ENCODE measurements at regions not wholly inside any gene's neighbourhood (a gene's known extent, or its start where the extent isn't known, plus 50 kb on each side); places are given as distances from the start of the nearest gene placed in this dataset.

GRCh38 chr10:27451054-27451453 is 53.0 kb upstream of the RAB18 start:
- WGBS, result 90% methylated on average over 6 of the region's 6 CpGs
- Histone ChIP-seq H3K4me1 (ENCODE audit: control insufficient read depth in 4 of 4, insufficient read depth in 4 of 4, low read length in 3 of 4) (no peaks in the 10 kb centered on the region), H3K9me3 (ENCODE audit: control insufficient read depth in 4 of 4, low read length in 3 of 4) (no peaks in the 10 kb centered on the region), H3K9ac (ENCODE audit: low read depth in 1 of 2, low read length in 2 of 2) (no peak overlapping the region), H3K4me3 (ENCODE audit: low read depth in 1 of 3, low read length in 3 of 3) (no peak overlapping the region), H3K27me3 (ENCODE audit: control insufficient read depth in 4 of 4, insufficient read depth in 4 of 4, low read length in 3 of 4) (no peaks in the 10 kb centered on the region), H3K36me3 (ENCODE audit: control insufficient read depth in 4 of 4, insufficient read depth in 3 of 4, low read depth in 1 of 4, low read length in 3 of 4) (no peaks in the 10 kb centered on the region), H3K27ac (ENCODE audit: low read depth in 1 of 2, low read length in 2 of 2) (no peak overlapping the region)
- TF ChIP-seq FOXA1 (IDR thresholded peaks at IDR 0.05) (no peak), TAF1 (conservative IDR thresholded peaks at IDR 0.05) (no peak), EGR1 (IDR thresholded peaks at IDR 0.05; ENCODE audit: low read depth in 2 of 2) (no peak), HNF4G (IDR thresholded peaks at IDR 0.05) (no peak), ATF3 (IDR thresholded peaks at IDR 0.05) (no peak), HNF4A (conservative IDR thresholded peaks at IDR 0.05) (no peak), SP1 (IDR thresholded peaks at IDR 0.05) (no peak), CTCF (IDR thresholded peaks at IDR 0.05; ENCODE audit: low read depth, low read length, missing input control) (no peak), FOXA2 (IDR thresholded peaks at IDR 0.05) (no peak), JUND (IDR thresholded peaks at IDR 0.05) (no peak), RAD21 (IDR thresholded peaks at IDR 0.05) (no peak), NR2F2 (IDR thresholded peaks at IDR 0.05) (no peak)
- TF ChIP-seq, protein P1, sequence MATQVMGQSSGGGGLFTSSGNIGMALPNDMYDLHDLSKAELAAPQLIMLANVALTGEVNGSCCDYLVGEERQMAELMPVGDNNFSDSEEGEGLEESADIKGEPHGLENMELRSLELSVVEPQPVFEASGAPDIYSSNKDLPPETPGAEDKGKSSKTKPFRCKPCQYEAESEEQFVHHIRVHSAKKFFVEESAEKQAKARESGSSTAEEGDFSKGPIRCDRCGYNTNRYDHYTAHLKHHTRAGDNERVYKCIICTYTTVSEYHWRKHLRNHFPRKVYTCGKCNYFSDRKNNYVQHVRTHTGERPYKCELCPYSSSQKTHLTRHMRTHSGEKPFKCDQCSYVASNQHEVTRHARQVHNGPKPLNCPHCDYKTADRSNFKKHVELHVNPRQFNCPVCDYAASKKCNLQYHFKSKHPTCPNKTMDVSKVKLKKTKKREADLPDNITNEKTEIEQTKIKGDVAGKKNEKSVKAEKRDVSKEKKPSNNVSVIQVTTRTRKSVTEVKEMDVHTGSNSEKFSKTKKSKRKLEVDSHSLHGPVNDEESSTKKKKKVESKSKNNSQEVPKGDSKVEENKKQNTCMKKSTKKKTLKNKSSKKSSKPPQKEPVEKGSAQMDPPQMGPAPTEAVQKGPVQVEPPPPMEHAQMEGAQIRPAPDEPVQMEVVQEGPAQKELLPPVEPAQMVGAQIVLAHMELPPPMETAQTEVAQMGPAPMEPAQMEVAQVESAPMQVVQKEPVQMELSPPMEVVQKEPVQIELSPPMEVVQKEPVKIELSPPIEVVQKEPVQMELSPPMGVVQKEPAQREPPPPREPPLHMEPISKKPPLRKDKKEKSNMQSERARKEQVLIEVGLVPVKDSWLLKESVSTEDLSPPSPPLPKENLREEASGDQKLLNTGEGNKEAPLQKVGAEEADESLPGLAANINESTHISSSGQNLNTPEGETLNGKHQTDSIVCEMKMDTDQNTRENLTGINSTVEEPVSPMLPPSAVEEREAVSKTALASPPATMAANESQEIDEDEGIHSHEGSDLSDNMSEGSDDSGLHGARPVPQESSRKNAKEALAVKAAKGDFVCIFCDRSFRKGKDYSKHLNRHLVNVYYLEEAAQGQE (IDR thresholded peaks at IDR 0.05), result no peak
- TF ChIP-seq, protein P2, sequence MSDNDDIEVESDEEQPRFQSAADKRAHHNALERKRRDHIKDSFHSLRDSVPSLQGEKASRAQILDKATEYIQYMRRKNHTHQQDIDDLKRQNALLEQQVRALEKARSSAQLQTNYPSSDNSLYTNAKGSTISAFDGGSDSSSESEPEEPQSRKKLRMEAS (IDR thresholded peaks at IDR 0.05), result no peak
- TF ChIP-seq, protein P3, sequence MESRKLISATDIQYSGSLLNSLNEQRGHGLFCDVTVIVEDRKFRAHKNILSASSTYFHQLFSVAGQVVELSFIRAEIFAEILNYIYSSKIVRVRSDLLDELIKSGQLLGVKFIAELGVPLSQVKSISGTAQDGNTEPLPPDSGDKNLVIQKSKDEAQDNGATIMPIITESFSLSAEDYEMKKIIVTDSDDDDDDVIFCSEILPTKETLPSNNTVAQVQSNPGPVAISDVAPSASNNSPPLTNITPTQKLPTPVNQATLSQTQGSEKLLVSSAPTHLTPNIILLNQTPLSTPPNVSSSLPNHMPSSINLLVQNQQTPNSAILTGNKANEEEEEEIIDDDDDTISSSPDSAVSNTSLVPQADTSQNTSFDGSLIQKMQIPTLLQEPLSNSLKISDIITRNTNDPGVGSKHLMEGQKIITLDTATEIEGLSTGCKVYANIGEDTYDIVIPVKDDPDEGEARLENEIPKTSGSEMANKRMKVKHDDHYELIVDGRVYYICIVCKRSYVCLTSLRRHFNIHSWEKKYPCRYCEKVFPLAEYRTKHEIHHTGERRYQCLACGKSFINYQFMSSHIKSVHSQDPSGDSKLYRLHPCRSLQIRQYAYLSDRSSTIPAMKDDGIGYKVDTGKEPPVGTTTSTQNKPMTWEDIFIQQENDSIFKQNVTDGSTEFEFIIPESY (IDR thresholded peaks at IDR 0.05), result no peak
- no peak for DNase-seq (ENCODE audit: low spot score)

DNA sequence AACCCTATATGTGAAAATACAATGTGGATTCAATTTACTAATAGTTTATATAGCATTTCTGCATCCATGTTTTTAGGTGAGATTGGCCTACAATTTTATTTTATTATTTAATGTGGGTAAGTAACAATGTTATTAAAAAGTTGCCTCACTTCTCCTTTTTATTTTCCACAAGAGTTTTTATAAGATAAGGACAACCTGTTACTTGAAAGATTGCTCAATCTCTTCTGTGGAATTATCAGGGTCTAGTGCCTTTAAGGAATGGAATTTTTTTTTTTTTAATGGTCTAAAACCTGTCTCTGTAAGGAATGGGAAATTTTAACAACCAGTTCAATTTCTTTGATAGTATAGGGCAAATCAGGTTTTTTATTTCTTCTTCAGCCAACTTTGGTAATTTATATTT is 53.9 kb upstream of the RAB18 start:
- no peaks in the 10 kb centered on the region for H3K36me3 ChIP-seq (ENCODE audit: control insufficient read depth in 4 of 4, insufficient read depth in 3 of 4, low read depth in 1 of 4, low read length in 3 of 4)
- no peak overlapping the region for H3K4me3 ChIP-seq (ENCODE audit: low read depth in 1 of 3, low read length in 3 of 3)
- TF ChIP-seq YY1 (IDR thresholded peaks at IDR 0.05), result no peak
- TF ChIP-seq, protein P2 (IDR thresholded peaks at IDR 0.05), result no peak
- no peak for TF ChIP-seq ATF3 (IDR thresholded peaks at IDR 0.05)
- no peak for TF ChIP-seq FOXA2 (IDR thresholded peaks at IDR 0.05)
- TF ChIP-seq RAD21 (IDR thresholded peaks at IDR 0.05), result no peak

More for the DNA sequence above, 53.9 kb upstream of the RAB18 start:
- no peak overlapping the region for H3K9ac ChIP-seq (ENCODE audit: low read depth in 1 of 2, low read length in 2 of 2)
- H3K27ac ChIP-seq (ENCODE audit: low read depth in 1 of 2, low read length in 2 of 2), result no peak overlapping the region
- no peaks in the 10 kb centered on the region for H3K4me1 ChIP-seq (ENCODE audit: control insufficient read depth in 4 of 4, insufficient read depth in 4 of 4, low read length in 3 of 4)
- no peak for DNase-seq (ENCODE audit: low spot score)
- H3K9me3 ChIP-seq (ENCODE audit: control insufficient read depth in 4 of 4, low read length in 3 of 4), result no peaks in the 10 kb centered on the region
- no peaks in the 10 kb centered on the region for H3K27me3 ChIP-seq (ENCODE audit: control insufficient read depth in 4 of 4, insufficient read depth in 4 of 4, low read length in 3 of 4)

Data from liver (tissue), 8 donors.